SHP77 (cell line): ENCODE measurements at regions not wholly inside any gene's neighbourhood (a gene's known extent, or its start where the extent isn't known, plus 50 kb on each side); places are given as distances from the start of the nearest gene placed in this dataset.
"Not testable (repeated sequence)": the region's sequence is repeated elsewhere in the genome, so short reads cannot be mapped to it uniquely, and the experiment has no call there.

Experiments
- DNase-seq, 2 experiments: peaks; one replicate each; lab custom pipeline; 2025; lab: John Stamatoyannopoulos, UW

- DNase-seq, result no peak
Measured at GRCh38 chr10:60569681-60570080, 180.0 kb upstream of the ANK3 start.

GRCh38 chr10:60566096-60566495, 176.4 kb upstream of the ANK3 start:
- no peak for DNase-seq

GRCh38 chr10:60565492-60565891, 175.8 kb upstream of the ANK3 start:
- no peak for DNase-seq

GRCh38 chr10:60564475-60564874, 174.8 kb upstream of the ANK3 start:
- DNase-seq, result no peak

- DNase-seq, result no peak
Measured at GRCh38 chr10:60560451-60560850, 170.8 kb upstream of the ANK3 start.

GRCh38 chr10:60555700-60556099, 166.0 kb upstream of the ANK3 start:
- DNase-seq, result no peak

- peak in 1 of 2 experiments; percentile 1 for DNase-seq
Measured at GRCh38 chr10:60549686-60550085, 160.0 kb upstream of the ANK3 start.

- no peak for DNase-seq
Measured at GRCh38 chr10:60542657-60543056, 153.0 kb upstream of the ANK3 start.

GRCh38 chr10:60541451-60541850, 151.8 kb upstream of the ANK3 start:
- DNase-seq, result no peak

GRCh38 chr10:60537697-60538096, 148.0 kb upstream of the ANK3 start:
- DNase-seq, result no peak

GRCh38 chr10:60536529-60537114, 146.9 kb upstream of the ANK3 start:
- no peak for DNase-seq

GRCh38 chr10:60535427-60535826, 145.8 kb upstream of the ANK3 start:
- DNase-seq, result no peak

GRCh38 chr10:60534761-60535389, 145.2 kb upstream of the ANK3 start:
- DNase-seq, result no peak

GRCh38 chr10:60532696-60533468, 143.2 kb upstream of the ANK3 start:
- no peak for DNase-seq

- no peak for DNase-seq
Measured at GRCh38 chr10:60531006-60531405, 141.3 kb upstream of the ANK3 start.

GRCh38 chr10:60527676-60528075, 138.0 kb upstream of the ANK3 start:
- no peak for DNase-seq

- DNase-seq, result no peak
Measured at GRCh38 chr10:60525716-60526585, 136.3 kb upstream of the ANK3 start.

GRCh38 chr10:60524541-60524940, 134.9 kb upstream of the ANK3 start:
- no peak for DNase-seq

- not testable (repeated sequence) for DNase-seq
Measured at GRCh38 chr10:60523371-60523770, 133.7 kb upstream of the ANK3 start.

- no peak for DNase-seq
Measured at GRCh38 chr10:60522617-60523016, 132.9 kb upstream of the ANK3 start.

- no peak for DNase-seq
Measured at GRCh38 chr10:60521974-60522405, 132.3 kb upstream of the ANK3 start.

- no peak for DNase-seq
Measured at GRCh38 chr10:60518745-60519144, 129.1 kb upstream of the ANK3 start.
